WTC11 (cell line): ENCODE measurements at regions not wholly inside any gene's neighbourhood (a gene's known extent, or its start where the extent isn't known, plus 50 kb on each side); places are given as distances from the start of the nearest gene placed in this dataset.

ENCODE experiments used
- ATAC-seq: fragments of 200-7000 bp; cut with Tn5 transposase; 2 replicates; pipeline ENCODE4 v1.10.0; 2021; ENCODE audit warnings: mild to moderate bottlenecking, moderate library complexity
- CTCF ChIA-PET: fragments of 300-600 bp; sonication (Branson Sonifier 250); formaldehyde crosslinking; loops from one replicate; lab custom pipeline; 2021; ENCODE audit warnings: antibody characterized with exemption; lab: Charles Lee
- POLR2A ChIA-PET: fragments of 350-600 bp; sonication (Branson Sonifier 250); formaldehyde crosslinking; loops from one replicate; lab custom pipeline; 2021; ENCODE audit warnings: antibody characterized with exemption; lab: Charles Lee
- DNase-seq: peaks from one replicate; pipeline ENCODE4 v3.0.0; 2021; ENCODE audit warnings: low spot score
- H3K27ac Mint-ChIP-seq: 2 replicates; pipeline ENCODE4 v1.8.0; 2021; ENCODE audit warnings: mixed read lengths
- H3K27me3 Mint-ChIP-seq: 2 replicates; pipeline ENCODE4 v1.8.0; 2021; ENCODE audit warnings: low read depth, mild to moderate bottlenecking, moderate library complexity, mixed read lengths
- H3K36me3 Mint-ChIP-seq: 2 replicates; pipeline ENCODE4 v1.8.0; 2021; ENCODE audit warnings: mixed read lengths
- H3K4me1 Mint-ChIP-seq: 2 replicates; pipeline ENCODE4 v1.8.0; 2022; ENCODE audit warnings: mixed read lengths
- H3K4me3 Mint-ChIP-seq: 2 replicates; pipeline ENCODE4 v1.8.0; 2021; ENCODE audit warnings: mild to moderate bottlenecking, moderate library complexity, mixed read lengths
- H3K9me3 Mint-ChIP-seq: 2 replicates; pipeline ENCODE4 v1.8.0; 2021; ENCODE audit warnings: mixed read lengths
- CREB1 ChIP-seq: sonication (generic); formaldehyde crosslinking; IDR thresholded peaks from 2 replicates; pipeline ENCODE4 v1.8.0; 2023; ENCODE audit warnings: mild to moderate bottlenecking, missing genetic modification reagents
- CREM ChIP-seq: sonication (generic); formaldehyde crosslinking; IDR thresholded peaks from 2 replicates; pipeline ENCODE4 v1.8.1; 2022; ENCODE audit warnings: mild to moderate bottlenecking, missing genetic modification reagents, moderate library complexity
- FOXP1 ChIP-seq: sonication (generic); formaldehyde crosslinking; IDR thresholded peaks from 2 replicates; pipeline ENCODE4 v1.8.0; 2022; ENCODE audit warnings: missing genetic modification reagents, mild to moderate bottlenecking, moderate library complexity, borderline replicate concordance
- IRF2 ChIP-seq: sonication (generic); formaldehyde crosslinking; IDR thresholded peaks from 2 replicates; pipeline ENCODE4 v1.8.0; 2022; ENCODE audit warnings: low read depth, missing genetic modification reagents, borderline replicate concordance
- NFATC4 ChIP-seq: fragments of 250-450 bp; sonication (Bioruptor Pico); IDR thresholded peaks from 2 replicates; pipeline ENCODE4 v1.9.0; 2021; ENCODE audit warnings: mild to moderate bottlenecking
- SOX15 ChIP-seq: fragments of 250-450 bp; sonication (Bioruptor Pico); IDR thresholded peaks from 2 replicates; pipeline ENCODE4 v1.9.0; 2021; ENCODE audit warnings: mild to moderate bottlenecking
- TCF7 ChIP-seq: sonication (generic); formaldehyde crosslinking; IDR thresholded peaks from 2 replicates; pipeline ENCODE4 v1.8.0; 2022; ENCODE audit warnings: mild to moderate bottlenecking, low read depth, missing genetic modification reagents, moderate library complexity
- TEAD1 ChIP-seq: sonication (generic); formaldehyde crosslinking; IDR thresholded peaks from 2 replicates; pipeline ENCODE4 v1.8.0; 2022; ENCODE audit warnings: mild to moderate bottlenecking, missing genetic modification reagents
- ZNF121 ChIP-seq: sonication (generic); formaldehyde crosslinking; IDR thresholded peaks from 2 replicates; pipeline ENCODE4 v1.8.0; 2023; ENCODE audit warnings: missing genetic modification reagents
- TF ChIP-seq, protein P1 (sequence below): sonication (generic); formaldehyde crosslinking; IDR thresholded peaks from 2 replicates; pipeline ENCODE4 v1.8.0; 2022; ENCODE audit warnings: mild to moderate bottlenecking, missing genetic modification reagents
- TF ChIP-seq, protein P2 (sequence below): sonication (generic); formaldehyde crosslinking; IDR thresholded peaks from 2 replicates; pipeline ENCODE4 v1.8.1; 2023; ENCODE audit warnings: mild to moderate bottlenecking, missing genetic modification reagents, moderate library complexity
- TF ChIP-seq, protein P3 (sequence below): sonication (generic); formaldehyde crosslinking; IDR thresholded peaks from 2 replicates; pipeline ENCODE4 v1.8.1; 2022; ENCODE audit warnings: low read depth, mild to moderate bottlenecking, moderate library complexity, missing genetic modification reagents, borderline replicate concordance
- TF ChIP-seq, protein P4 (sequence below): sonication (generic); formaldehyde crosslinking; IDR thresholded peaks from 2 replicates; pipeline ENCODE4 v1.8.0; 2023; ENCODE audit warnings: missing genetic modification reagents, mild to moderate bottlenecking, borderline replicate concordance
- TF ChIP-seq, protein P5 (sequence below): fragments of 250-450 bp; sonication (Bioruptor Pico); conservative IDR thresholded peaks from 2 replicates; pipeline ENCODE4 v1.9.0; 2021; ENCODE audit warnings: mild to moderate bottlenecking
- TF ChIP-seq, protein P6 (sequence below): fragments of 250-450 bp; sonication (Bioruptor Pico); IDR thresholded peaks from 2 replicates; pipeline ENCODE4 v1.8.0; 2021; ENCODE audit warnings: mild to moderate bottlenecking

DNA sequence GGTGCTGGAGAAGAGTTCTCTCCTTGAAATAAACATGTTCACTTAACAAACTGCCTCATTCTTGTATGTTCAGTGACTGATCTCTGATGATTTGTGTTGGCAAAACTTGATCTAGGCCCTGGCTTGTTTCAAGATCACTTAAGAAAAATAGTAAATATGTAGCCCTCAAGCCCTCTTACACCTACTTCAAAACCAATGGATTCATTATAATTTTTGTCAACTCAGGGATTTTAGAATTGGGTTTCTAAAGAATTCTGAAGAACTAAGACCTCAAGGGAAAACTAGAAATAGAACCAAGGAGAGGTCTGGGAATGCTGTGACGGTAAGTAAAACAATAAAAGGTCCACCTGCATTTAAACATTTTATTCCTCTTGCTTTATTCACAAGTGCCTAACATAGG is 1731.6 kb upstream of the CELF4 start:
- Mint-ChIP-seq H3K4me3 (no peak overlapping the region), H3K9me3 (peaks cover 9% of the 10 kb centered on the region), H3K27ac (no peak overlapping the region), H3K4me1 (peaks cover 23% of the 10 kb centered on the region), H3K27me3 (no peaks in the 10 kb centered on the region; the same call in 1 of the 2 replicates), H3K36me3 (peaks cover 5% of the 10 kb centered on the region; the same call in 1 of the 2 replicates)
- ChIA-PET CTCF (no interaction called here), POLR2A (no interaction called here)
- ATAC-seq (no peak), DNase-seq (no peak)
- TF ChIP-seq, protein P1, sequence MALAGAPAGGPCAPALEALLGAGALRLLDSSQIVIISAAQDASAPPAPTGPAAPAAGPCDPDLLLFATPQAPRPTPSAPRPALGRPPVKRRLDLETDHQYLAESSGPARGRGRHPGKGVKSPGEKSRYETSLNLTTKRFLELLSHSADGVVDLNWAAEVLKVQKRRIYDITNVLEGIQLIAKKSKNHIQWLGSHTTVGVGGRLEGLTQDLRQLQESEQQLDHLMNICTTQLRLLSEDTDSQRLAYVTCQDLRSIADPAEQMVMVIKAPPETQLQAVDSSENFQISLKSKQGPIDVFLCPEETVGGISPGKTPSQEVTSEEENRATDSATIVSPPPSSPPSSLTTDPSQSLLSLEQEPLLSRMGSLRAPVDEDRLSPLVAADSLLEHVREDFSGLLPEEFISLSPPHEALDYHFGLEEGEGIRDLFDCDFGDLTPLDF = no peak
- no peak for TF ChIP-seq FOXP1 (CRISPR knock-in tag)
- TF ChIP-seq, protein P2, sequence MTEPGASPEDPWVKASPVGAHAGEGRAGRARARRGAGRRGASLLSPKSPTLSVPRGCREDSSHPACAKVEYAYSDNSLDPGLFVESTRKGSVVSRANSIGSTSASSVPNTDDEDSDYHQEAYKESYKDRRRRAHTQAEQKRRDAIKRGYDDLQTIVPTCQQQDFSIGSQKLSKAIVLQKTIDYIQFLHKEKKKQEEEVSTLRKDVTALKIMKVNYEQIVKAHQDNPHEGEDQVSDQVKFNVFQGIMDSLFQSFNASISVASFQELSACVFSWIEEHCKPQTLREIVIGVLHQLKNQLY (CRISPR knock-in tag) = no peak
- TF ChIP-seq, all 79 proteins: peak for 0

DNA sequence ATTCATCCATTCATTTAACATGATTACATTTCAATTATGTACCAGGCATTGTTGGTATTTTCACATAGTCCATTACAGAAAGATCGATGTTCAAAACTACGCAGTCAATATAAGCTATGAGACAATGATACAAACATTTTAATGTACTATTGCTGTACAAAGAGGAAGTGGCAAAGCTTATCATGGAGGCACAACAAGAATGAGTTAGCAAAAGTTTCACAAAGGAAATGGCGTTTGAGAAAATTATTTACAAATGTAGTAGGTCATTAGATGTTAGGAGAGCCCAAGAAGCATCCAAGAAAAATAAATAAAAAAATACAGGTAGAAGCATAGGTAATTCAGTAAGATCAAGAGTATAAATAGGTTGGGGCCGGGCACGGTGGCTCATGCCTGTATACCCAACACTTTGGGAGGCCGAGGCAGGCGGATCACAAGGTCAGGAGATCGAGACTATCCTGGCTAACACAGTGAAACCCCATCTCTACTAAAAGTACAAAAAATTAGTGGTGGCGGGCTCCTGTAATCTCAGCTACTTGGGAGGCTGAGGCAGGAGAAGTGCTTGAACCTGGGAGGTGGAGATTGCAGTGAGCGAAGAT is 1730.8 kb upstream of the CELF4 start:
- H3K4me3 Mint-ChIP-seq = no peak overlapping the region

More for the DNA sequence above, 1730.8 kb upstream of the CELF4 start:
- H3K9me3 Mint-ChIP-seq = peaks cover 9% of the 10 kb centered on the region
- ChIA-PET CTCF (no interaction called here), POLR2A (no interaction called here)
- no peaks in the 10 kb centered on the region; the same call in 1 of the 2 replicates for H3K27me3 Mint-ChIP-seq
- H3K4me1 Mint-ChIP-seq = peaks cover 23% of the 10 kb centered on the region
- H3K36me3 Mint-ChIP-seq = peaks cover 5% of the 10 kb centered on the region; the same call in 1 of the 2 replicates
- DNase-seq (no peak), ATAC-seq (no peak)
- no peak overlapping the region for H3K27ac Mint-ChIP-seq
- no peak for TF ChIP-seq NFATC4 (CRISPR knock-in tag)
- TF ChIP-seq CREB1 (CRISPR knock-in tag) = no peak
- TF ChIP-seq CREM (CRISPR knock-in tag) = no peak
- no peak for TF ChIP-seq SOX15 (CRISPR knock-in tag)
- no peak for TF ChIP-seq FOXP1 (CRISPR knock-in tag)
- TF ChIP-seq, protein P3, sequence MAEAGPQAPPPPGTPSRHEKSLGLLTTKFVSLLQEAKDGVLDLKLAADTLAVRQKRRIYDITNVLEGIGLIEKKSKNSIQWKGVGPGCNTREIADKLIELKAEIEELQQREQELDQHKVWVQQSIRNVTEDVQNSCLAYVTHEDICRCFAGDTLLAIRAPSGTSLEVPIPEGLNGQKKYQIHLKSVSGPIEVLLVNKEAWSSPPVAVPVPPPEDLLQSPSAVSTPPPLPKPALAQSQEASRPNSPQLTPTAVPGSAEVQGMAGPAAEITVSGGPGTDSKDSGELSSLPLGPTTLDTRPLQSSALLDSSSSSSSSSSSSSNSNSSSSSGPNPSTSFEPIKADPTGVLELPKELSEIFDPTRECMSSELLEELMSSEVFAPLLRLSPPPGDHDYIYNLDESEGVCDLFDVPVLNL = no peak
- TF ChIP-seq TEAD1 (CRISPR knock-in tag) = no peak
- TF ChIP-seq, protein P4, sequence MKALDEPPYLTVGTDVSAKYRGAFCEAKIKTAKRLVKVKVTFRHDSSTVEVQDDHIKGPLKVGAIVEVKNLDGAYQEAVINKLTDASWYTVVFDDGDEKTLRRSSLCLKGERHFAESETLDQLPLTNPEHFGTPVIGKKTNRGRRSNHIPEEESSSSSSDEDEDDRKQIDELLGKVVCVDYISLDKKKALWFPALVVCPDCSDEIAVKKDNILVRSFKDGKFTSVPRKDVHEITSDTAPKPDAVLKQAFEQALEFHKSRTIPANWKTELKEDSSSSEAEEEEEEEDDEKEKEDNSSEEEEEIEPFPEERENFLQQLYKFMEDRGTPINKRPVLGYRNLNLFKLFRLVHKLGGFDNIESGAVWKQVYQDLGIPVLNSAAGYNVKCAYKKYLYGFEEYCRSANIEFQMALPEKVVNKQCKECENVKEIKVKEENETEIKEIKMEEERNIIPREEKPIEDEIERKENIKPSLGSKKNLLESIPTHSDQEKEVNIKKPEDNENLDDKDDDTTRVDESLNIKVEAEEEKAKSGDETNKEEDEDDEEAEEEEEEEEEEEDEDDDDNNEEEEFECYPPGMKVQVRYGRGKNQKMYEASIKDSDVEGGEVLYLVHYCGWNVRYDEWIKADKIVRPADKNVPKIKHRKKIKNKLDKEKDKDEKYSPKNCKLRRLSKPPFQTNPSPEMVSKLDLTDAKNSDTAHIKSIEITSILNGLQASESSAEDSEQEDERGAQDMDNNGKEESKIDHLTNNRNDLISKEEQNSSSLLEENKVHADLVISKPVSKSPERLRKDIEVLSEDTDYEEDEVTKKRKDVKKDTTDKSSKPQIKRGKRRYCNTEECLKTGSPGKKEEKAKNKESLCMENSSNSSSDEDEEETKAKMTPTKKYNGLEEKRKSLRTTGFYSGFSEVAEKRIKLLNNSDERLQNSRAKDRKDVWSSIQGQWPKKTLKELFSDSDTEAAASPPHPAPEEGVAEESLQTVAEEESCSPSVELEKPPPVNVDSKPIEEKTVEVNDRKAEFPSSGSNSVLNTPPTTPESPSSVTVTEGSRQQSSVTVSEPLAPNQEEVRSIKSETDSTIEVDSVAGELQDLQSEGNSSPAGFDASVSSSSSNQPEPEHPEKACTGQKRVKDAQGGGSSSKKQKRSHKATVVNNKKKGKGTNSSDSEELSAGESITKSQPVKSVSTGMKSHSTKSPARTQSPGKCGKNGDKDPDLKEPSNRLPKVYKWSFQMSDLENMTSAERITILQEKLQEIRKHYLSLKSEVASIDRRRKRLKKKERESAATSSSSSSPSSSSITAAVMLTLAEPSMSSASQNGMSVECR (CRISPR knock-in tag) = no peak
- no peak for TF ChIP-seq IRF2 (CRISPR knock-in tag)
- TF ChIP-seq, protein P5, sequence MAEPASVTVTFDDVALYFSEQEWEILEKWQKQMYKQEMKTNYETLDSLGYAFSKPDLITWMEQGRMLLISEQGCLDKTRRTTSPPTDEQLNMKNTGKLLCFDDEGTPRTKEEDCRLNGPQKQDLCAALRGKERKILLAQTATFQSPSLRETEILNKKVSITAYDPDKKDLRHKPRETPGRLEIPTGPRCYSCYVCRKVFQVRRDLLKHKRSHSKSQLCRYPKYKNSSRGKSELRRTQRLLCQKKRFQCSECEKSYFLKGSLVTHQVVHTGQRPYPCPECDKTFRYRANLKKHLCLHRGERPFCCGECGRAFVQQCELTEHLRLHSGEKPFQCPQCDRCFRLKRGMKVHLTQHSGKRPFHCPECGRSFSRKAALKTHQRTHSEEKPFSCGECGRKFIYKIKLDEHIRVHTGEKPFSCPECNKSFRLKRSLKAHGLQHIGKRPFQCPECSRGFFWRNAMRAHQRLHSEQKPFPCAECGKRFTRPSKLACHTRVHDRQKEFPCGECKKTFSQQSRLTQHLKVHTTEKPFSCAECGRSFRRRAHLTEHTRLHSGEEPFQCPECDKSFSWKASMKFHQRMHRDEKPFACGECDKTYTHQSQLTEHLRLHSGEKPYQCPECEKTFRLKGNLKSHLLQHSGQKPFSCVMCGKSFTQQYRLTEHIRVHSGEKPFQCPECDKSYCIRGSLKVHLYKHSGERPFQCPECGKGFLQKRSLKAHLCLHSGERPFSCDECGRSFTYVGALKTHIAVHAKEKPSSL (CRISPR knock-in tag) = no peak
- TF ChIP-seq, protein P6, sequence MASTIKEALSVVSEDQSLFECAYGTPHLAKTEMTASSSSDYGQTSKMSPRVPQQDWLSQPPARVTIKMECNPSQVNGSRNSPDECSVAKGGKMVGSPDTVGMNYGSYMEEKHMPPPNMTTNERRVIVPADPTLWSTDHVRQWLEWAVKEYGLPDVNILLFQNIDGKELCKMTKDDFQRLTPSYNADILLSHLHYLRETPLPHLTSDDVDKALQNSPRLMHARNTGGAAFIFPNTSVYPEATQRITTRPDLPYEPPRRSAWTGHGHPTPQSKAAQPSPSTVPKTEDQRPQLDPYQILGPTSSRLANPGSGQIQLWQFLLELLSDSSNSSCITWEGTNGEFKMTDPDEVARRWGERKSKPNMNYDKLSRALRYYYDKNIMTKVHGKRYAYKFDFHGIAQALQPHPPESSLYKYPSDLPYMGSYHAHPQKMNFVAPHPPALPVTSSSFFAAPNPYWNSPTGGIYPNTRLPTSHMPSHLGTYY = no peak
- no peak for TF ChIP-seq TCF7 (CRISPR knock-in tag)
- no peak for TF ChIP-seq ZNF121 (CRISPR knock-in tag)
